ENCODE measurements at regions not wholly inside any gene's neighbourhood (a gene's known extent, or its start where the extent isn't known, plus 50 kb on each side); places are given as distances from the start of the nearest gene placed in this dataset.

GRCh38 chr7:124577256-124577655 is 188.3 kb downstream of the GPR37 start:
- no peak for TF ChIP-seq CTCF (IDR thresholded peaks at IDR 0.05)
- no peaks in the 10 kb centered on the region for H3K27me3 ChIP-seq
- H3K4me1 ChIP-seq = no peaks in the 10 kb centered on the region
- no peaks in the 10 kb centered on the region for H3K9me3 ChIP-seq
- intact Hi-C loops (cut with DNase I) = no loop called here
- ATAC-seq = no peak
- H3K36me3 ChIP-seq = no peaks in the 10 kb centered on the region
- no peak overlapping the region for H3K4me3 ChIP-seq
- no peak for DNase-seq
- H3K27ac ChIP-seq = no peak overlapping the region

GRCh38 chr7:124575176-124575575 is 190.4 kb downstream of the GPR37 start:
- intact Hi-C loops (cut with DNase I) = no loop called here
- ATAC-seq = no peak

GRCh38 chr7:124570558-124570957 is 195.0 kb downstream of the GPR37 start:
- no peak for TF ChIP-seq CTCF (IDR thresholded peaks at IDR 0.05)
- DNase-seq = no peak
- H3K36me3 ChIP-seq = no peaks in the 10 kb centered on the region
- H3K9me3 ChIP-seq = no peaks in the 10 kb centered on the region
- intact Hi-C loops (cut with DNase I) = no loop called here
- no peaks in the 10 kb centered on the region for H3K27me3 ChIP-seq
- no peak overlapping the region for H3K27ac ChIP-seq
- H3K4me3 ChIP-seq = no peak overlapping the region
- no peak for ATAC-seq
- H3K4me1 ChIP-seq = no peaks in the 10 kb centered on the region

More at GRCh38 chr7:124575176-124575575, 190.4 kb downstream of the GPR37 start:
- H3K9me3 ChIP-seq = no peaks in the 10 kb centered on the region
- no peak overlapping the region for H3K27ac ChIP-seq
- DNase-seq = no peak
- no peaks in the 10 kb centered on the region for H3K4me1 ChIP-seq
- no peaks in the 10 kb centered on the region for H3K27me3 ChIP-seq
- no peak overlapping the region for H3K4me3 ChIP-seq
- no peak for TF ChIP-seq CTCF (IDR thresholded peaks at IDR 0.05)
- no peaks in the 10 kb centered on the region for H3K36me3 ChIP-seq

- TF ChIP-seq CTCF (IDR thresholded peaks at IDR 0.05) = no peak
- no peak overlapping the region for H3K4me3 ChIP-seq
- no peak for ATAC-seq
- no peaks in the 10 kb centered on the region for H3K4me1 ChIP-seq
- intact Hi-C loops (cut with DNase I) = no loop called here
- no peak overlapping the region for H3K27ac ChIP-seq
- H3K9me3 ChIP-seq = peaks cover 0 to 2% of the 10 kb centered on the region in 2 donors
- no peak for DNase-seq
- no peaks in the 10 kb centered on the region for H3K36me3 ChIP-seq
- no peaks in the 10 kb centered on the region for H3K27me3 ChIP-seq
Observed at GRCh38 chr7:124566583-124566982, 199.0 kb downstream of the GPR37 start.

- H3K4me3 ChIP-seq = no peak overlapping the region
- no peaks in the 10 kb centered on the region for H3K4me1 ChIP-seq
- H3K36me3 ChIP-seq = no peaks in the 10 kb centered on the region
- intact Hi-C loops (cut with DNase I) = no loop called here
- no peaks in the 10 kb centered on the region for H3K27me3 ChIP-seq
- ATAC-seq = no peak
- DNase-seq = no peak
- TF ChIP-seq CTCF (IDR thresholded peaks at IDR 0.05) = no peak
- no peak overlapping the region for H3K27ac ChIP-seq
- no peaks in the 10 kb centered on the region for H3K9me3 ChIP-seq
Observed at GRCh38 chr7:124557587-124557986, 208.0 kb downstream of the GPR37 start.
